ENCODE measurements at regions not wholly inside any gene's neighbourhood (a gene's known extent, or its start where the extent isn't known, plus 50 kb on each side); places are given as distances from the start of the nearest gene placed in this dataset.

- TF ChIP-seq, protein P1, sequence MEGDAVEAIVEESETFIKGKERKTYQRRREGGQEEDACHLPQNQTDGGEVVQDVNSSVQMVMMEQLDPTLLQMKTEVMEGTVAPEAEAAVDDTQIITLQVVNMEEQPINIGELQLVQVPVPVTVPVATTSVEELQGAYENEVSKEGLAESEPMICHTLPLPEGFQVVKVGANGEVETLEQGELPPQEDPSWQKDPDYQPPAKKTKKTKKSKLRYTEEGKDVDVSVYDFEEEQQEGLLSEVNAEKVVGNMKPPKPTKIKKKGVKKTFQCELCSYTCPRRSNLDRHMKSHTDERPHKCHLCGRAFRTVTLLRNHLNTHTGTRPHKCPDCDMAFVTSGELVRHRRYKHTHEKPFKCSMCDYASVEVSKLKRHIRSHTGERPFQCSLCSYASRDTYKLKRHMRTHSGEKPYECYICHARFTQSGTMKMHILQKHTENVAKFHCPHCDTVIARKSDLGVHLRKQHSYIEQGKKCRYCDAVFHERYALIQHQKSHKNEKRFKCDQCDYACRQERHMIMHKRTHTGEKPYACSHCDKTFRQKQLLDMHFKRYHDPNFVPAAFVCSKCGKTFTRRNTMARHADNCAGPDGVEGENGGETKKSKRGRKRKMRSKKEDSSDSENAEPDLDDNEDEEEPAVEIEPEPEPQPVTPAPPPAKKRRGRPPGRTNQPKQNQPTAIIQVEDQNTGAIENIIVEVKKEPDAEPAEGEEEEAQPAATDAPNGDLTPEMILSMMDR (IDR thresholded peaks at IDR 0.05), result no peak
- no peak for TF ChIP-seq POLR2A (IDR thresholded peaks at IDR 0.05)
Observed at GRCh38 chr10:62655337-62655994, 149.1 kb upstream of the ADO start.

Data from body of pancreas (tissue), 4 donors.